WI38 (cell line): ENCODE measurements at regions not wholly inside any gene's neighbourhood (a gene's known extent, or its start where the extent isn't known, plus 50 kb on each side); places are given as distances from the start of the nearest gene placed in this dataset.

Source experiments
- H3K4me3 ChIP-seq: 2 replicates; pipeline ENCODE4 v1.5.1; 2011; ENCODE audit warnings: low read depth, mild to moderate bottlenecking, control low read depth, low read length
- TF ChIP-seq, protein P1 (sequence below): IDR thresholded peaks from 2 replicates; pipeline ENCODE4 v1.5.1; 2012; ENCODE audit warnings: low read depth, mild to moderate bottlenecking, control low read depth, low read length

DNA sequence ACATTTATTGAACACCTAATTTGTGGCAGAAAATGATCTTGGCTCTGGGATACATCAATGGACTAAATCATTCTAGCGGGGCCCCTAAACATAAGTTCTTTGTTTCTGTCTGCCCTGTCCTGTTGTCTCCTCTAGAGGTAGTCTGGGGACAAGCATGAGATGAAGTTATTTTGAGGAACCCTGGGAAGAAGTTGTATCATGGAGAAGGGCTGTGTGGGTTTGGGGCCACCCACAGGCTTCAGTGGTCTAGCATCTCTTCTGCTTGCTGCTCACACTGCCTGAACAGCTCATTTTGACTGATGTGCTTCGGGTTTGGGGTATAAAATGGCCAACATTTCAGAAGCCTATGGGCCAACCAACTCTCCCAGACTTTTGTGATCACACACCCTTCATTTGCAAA is 50.3 kb upstream of the OSBPL11 start:
- TF ChIP-seq, protein P1, sequence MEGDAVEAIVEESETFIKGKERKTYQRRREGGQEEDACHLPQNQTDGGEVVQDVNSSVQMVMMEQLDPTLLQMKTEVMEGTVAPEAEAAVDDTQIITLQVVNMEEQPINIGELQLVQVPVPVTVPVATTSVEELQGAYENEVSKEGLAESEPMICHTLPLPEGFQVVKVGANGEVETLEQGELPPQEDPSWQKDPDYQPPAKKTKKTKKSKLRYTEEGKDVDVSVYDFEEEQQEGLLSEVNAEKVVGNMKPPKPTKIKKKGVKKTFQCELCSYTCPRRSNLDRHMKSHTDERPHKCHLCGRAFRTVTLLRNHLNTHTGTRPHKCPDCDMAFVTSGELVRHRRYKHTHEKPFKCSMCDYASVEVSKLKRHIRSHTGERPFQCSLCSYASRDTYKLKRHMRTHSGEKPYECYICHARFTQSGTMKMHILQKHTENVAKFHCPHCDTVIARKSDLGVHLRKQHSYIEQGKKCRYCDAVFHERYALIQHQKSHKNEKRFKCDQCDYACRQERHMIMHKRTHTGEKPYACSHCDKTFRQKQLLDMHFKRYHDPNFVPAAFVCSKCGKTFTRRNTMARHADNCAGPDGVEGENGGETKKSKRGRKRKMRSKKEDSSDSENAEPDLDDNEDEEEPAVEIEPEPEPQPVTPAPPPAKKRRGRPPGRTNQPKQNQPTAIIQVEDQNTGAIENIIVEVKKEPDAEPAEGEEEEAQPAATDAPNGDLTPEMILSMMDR, result no peak

DNA sequence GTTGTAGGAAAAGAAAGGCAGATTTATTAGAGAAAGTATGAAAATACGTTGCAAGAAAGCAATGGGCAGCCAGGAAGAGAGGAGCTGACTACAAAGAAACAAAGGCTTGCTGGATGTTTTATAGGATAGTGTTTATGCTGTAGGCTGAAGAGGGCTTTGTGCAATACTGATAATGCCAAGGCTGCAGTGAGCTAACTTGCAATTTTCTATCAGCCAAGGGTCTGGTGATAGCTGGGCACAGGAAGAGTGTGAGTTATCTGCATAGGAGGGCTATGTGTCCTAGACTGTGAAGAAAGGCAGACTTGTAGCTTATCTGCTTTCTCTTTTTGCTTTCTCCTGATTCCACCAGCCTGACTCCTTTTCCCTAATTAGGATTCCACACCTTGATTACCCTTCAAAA is 51.3 kb upstream of the OSBPL11 start:
- TF ChIP-seq, protein P1, result no peak
- H3K4me3 ChIP-seq, result no peak overlapping the region

More for the DNA sequence above, 50.3 kb upstream of the OSBPL11 start:
- H3K4me3 ChIP-seq, result no peak overlapping the region

DNA sequence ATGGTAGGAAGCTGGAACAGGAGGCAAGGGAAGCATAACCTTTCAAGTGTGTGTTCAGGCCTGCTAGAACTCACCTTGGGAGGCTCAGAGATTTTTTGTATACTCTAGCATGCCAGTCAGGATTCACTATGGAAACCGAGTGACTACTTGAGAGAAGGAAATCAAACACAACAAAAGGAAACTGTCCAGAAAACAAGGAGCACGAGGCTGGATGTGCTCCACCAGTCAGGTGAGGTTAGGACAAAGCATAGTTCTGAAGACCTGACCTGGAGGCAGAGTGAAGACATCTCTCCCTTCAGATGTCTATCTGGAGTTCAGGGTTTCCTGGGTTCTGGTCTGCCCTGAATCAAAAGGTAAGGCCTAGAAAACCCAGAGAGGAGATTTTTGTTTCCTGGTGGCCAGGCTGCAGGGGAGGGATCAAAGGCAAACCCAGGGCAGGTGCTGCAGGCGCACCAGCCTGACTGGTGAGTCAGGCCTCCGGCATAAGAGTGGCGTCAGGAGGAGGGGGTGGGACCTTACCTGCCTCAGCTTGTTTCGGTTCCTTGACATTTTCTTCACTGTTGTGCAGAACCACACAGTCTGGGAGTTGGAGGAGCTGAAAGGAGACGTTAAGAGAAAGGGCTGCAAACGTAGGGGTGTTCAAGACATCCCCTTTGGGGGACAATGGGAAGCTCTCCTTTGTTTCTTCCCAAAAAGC is 52.2 kb upstream of the OSBPL11 start:
- TF ChIP-seq, protein P1, result no peak
- no peak overlapping the region for H3K4me3 ChIP-seq

DNA sequence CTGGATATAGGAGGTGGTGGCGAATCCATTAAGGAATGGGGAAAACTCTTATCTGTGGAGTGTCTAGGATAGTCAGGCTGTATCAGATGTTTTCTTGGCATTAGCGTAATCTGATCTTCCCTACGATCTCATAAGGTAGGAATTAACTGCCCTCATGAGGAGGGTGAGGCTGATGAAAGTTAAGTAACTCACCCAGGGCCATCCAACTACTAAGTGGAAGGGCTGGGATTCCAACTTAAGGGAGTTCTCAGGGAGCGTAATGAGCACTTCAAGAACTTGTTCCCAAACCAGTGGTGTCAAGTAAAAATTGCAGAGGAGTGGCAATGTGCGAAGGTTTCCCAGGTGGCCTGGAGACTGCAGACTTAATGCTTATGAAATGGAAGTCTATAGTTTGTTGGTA is 55.9 kb upstream of the OSBPL11 start:
- TF ChIP-seq, protein P1, result no peak
- H3K4me3 ChIP-seq, result no peak overlapping the region

DNA sequence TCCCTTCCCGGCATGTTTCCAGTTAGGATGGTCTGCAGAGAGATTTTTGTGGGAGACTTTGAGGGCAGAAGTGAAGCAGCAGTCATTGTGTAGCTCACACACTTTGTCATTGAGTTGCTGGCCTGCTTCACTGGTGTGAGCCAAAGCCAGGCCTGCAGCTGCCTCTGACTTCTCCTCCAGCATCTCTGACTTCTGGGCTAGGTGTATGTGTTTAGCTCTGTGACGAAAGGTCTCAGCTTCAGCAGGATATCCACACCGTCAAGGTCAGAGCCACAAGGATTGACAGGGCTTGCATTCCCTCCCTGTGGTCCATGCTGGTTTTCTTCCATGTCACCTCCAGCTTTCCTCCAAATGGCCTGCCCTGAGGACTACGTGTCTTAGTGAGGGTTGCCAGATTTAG is 57.1 kb upstream of the OSBPL11 start:
- TF ChIP-seq, protein P1, result no peak
- no peak overlapping the region for H3K4me3 ChIP-seq

DNA sequence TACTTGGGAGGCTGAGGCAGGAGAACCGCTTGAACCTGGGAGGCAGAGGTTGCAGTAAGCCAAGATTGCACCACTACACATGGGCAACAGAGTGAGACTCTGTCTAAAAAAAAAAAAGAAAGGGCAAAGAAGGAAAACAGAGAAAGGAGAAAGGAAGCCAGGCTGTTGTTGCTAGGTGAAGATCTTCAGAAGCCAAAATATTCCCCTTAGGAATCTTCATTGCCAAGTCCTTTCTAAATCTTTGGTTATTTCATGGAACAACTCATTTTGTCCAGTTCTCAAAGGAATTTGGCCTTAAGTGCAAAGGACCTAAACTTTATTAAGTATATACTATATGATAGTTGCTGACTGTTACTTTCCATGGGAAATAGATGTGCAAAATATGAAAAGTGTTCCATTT is 59.2 kb upstream of the OSBPL11 start:
- TF ChIP-seq, protein P1, result no peak
- no peak overlapping the region for H3K4me3 ChIP-seq

DNA sequence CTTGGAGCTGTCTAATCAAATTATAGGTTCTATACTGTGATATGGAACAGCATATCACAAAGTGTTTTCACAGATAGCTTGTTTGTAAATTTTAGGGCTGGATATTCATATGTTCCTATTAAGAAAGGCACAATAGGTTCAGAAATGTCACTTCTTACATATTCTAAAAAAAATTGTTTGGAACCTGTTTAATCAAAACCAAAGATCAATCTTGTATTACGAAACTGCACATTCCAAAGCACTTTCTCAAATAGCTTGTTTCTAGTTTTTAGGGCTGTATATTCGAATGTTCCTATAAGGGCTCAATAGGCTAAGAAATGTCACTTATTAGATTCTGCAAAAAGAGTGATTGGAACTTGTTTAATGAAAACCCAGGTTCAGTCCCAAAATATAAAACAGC is 67.4 kb upstream of the OSBPL11 start:
- no peak overlapping the region for H3K4me3 ChIP-seq
- TF ChIP-seq, protein P1, result no peak
